DMS 273 treated with DMSO at 0.1 percent for 48 hours (cell line): ENCODE measurements at regions not wholly inside any gene's neighbourhood (a gene's known extent, or its start where the extent isn't known, plus 50 kb on each side); places are given as distances from the start of the nearest gene placed in this dataset.

ENCODE experiments used
- DNase-seq: peaks from one replicate; lab custom pipeline; 2025; lab: John Stamatoyannopoulos, UW

DNA sequence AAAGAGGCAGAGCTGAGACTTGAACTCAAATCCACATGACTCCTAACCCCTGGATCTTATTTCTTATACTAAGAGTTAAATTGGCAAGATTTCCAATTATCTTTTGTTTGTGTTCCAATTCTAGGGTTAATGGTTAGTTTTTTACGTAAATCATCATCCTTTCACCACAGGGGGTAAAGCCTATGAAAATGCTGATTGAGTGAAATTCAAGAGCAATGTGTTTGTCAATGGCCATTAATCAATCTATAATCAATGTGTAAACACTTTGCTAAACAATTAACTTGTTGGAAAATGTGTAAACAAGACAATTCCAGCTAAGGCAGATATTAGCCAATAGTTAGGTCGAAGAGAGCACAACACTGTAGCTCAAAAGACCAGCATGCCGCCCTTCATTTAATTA lies 376.5 kb upstream of the ACVR2A start:
- DNase-seq: no peak

GRCh38 chr2:147467441-147467840 lies 377.4 kb upstream of the ACVR2A start:
- DNase-seq: no peak

DNA sequence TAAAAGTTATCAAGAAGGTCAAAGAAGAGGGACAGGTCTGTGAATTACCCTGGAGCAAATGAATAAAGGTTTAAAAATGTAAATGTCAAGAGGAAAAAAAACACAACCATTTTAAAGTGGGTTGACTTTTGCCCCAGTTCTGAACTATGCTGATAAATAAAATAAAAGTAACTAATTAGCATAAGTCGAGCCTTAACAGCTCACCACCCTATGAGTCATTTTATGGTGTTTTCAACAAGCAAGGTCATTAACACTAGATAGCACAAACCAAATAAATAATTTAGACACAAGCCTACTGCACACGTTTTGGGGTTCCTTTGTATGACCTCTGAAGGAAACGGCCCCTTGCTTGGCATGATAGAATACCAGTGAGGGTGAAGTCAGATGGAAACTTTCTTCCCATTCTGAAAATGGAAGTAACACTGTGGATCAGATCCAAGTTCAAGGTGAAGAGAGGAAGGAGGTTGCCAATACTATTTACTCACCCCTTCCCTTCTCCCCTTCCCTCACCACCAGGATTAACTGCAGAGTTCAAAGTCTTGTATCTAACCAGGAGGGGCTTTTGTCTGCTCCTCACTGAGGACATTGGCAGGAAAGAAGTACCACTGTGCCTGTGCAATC lies 380.0 kb upstream of the ACVR2A start:
- DNase-seq: no peak

GRCh38 chr2:147463881-147464520 lies 380.8 kb upstream of the ACVR2A start:
- no peak for DNase-seq

DNA sequence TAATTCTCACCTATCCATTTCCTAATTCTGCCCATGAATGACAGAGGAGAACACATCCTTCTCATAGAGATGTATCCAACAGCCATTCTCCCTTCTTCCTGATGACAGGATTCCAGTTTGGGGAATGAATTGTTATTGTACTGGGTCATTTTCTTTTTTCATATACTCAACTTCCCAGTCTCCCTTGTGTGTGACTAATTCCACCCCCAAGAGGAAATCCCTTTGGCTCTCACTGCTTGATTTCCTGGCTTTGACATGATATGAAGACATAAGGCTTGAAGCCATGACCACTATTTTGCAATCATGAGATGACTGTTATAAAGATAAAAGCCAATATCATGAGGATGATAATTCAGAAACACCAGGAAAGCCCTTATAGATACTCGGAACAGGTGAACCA lies 384.7 kb upstream of the ACVR2A start:
- DNase-seq: no peak

DNA sequence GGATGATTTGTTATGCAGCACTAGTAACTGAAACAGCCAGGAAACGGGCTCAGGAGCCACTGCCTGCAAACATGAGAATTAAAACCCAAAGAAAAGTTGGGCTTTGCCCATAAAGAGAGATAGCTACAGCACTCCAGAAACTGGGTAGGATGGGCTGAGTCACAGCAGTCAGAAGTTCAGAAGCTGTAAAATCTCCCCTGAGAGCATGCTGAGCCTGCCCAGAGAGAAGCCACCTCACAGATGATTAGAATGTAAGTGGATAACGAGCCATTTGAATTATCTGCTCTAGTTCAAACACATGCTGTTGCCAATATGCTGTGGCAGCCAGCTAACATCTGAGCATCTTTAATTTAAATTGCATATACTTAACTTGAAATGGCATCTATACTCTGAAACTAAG lies 388.1 kb upstream of the ACVR2A start:
- DNase-seq: no peak

- DNase-seq: no peak
Measured at GRCh38 chr2:147451902-147452515, 392.8 kb upstream of the ACVR2A start.

- no peak for DNase-seq
Measured at GRCh38 chr2:147450661-147451510, 393.9 kb upstream of the ACVR2A start.

DNA sequence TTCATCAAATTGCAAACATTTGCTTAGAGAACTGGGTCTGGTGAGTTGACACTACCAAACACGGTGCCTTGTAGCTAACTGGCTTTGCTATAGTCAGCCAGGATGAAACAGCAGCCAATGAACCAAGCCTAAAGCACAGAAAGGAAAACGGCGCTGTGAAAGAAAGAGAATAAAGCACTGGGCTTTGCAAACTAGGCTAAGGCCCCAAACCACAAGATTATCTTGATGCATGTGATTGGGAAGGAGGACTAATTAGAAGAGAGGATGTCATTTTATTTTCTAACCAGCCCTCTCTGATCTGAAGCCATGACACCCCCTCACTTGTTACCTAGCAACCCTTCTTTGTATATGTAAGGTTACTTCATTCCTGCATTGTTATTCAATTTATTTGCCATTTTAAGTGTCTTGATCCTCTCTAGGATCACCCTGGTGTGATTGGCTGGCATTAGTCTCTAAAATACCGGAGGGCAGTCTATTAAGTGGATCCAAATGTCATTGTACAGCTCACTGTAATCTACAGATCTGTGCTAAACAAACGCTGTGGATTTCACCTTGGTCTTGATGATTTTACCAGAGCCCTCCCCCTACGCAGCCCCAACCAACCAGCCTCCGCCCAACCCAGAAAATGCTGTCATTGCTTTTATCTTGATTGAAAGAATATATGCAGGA lies 395.4 kb upstream of the ACVR2A start:
- no peak for DNase-seq

GRCh38 chr2:147442816-147443215 lies 402.0 kb upstream of the ACVR2A start:
- DNase-seq: no peak

DNA sequence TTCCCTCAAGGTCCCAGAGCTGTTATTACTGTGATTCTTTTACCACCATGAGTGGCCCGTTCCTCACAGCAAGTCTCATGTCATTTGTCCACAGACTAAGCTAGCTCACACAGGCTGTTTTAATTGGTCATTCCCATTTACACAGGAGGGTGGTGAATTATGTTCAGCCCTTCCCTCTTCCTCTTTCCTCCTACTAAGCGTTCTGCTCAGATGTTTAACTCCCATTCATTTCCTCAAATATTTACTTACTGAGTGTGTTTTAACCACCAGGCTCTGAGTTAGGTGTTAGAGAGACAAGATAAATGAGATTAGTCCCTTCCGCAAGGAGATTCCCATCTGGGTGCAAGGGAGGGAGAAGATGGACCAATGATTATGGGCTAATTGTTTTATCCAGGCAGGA lies 403.6 kb upstream of the ACVR2A start:
- no peak for DNase-seq

DNA sequence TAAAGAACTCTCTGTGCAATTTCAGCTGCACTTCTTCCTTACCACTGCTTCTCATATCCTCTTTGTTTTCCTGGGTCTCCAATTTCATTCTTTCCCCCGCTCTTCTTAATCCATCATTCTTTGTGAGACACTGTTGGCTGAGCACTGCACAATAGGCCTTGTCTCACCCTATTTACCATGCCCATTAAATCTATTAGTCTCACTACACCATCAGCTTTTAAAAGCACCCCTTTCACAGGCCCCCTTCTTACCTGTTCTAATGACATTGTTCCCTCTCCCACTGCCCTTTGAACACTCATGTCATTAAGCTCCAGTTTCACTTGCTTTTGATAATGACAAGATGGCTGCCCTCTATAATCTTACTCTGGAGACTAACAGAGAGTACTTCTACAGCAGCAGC lies 404.1 kb upstream of the ACVR2A start:
- no peak for DNase-seq

DNA sequence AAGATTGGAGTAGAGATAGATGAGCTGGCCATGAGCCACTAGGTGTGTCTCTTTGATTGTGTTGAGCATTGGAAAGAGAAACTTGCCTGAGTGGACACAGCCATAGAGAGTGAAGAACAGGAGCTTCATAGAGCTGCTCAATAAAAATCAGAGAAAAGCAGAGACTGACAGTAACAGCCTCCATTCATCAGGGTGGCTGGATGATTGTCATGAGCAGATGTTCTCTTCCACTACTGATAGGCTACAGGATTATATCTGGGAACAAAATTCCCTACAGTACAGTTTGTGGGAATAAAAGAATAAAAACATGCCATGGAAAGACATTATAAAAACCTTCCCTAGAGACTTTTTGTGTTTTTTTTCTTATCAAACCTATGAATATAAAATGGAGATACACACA lies 404.8 kb upstream of the ACVR2A start:
- DNase-seq: no peak

- no peak for DNase-seq
Measured at GRCh38 chr2:147438882-147439281, 405.9 kb upstream of the ACVR2A start.

GRCh38 chr2:147433822-147434221 lies 411.0 kb upstream of the ACVR2A start:
- DNase-seq: no peak

- DNase-seq: no peak
Measured at GRCh38 chr2:147430408-147430807, 414.4 kb upstream of the ACVR2A start.

GRCh38 chr2:147428120-147428747 lies 416.6 kb upstream of the ACVR2A start:
- no peak for DNase-seq

DNA sequence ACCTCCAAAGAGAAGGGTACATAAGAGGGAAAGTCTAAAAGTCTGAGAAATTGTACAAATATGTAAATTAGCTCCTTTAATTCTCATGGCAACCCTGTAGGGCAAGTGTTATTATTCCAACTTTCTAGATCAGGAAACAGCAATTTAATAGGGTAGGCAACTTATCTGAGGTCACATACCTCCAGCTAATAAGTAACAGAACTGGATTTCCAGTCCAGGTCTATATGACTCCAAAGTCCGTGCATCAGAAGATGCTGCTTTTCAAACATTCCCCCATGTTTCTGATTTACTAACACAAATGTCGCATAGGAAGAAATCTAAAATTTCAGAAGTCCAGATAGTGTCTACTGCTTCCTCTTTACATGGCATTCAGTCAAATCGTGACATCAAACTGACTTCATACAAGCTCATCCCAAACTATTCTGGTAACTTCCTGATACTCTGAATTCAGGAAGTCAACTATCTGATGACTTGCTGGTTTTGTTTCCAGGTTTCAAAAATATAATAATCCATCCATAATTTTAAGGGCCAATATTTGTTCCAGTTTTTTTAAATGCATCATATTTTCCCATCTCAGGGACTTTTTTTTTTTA lies 419.3 kb upstream of the ACVR2A start:
- DNase-seq: no peak

GRCh38 chr2:147424766-147425165 lies 420.1 kb upstream of the ACVR2A start:
- no peak for DNase-seq

DNA sequence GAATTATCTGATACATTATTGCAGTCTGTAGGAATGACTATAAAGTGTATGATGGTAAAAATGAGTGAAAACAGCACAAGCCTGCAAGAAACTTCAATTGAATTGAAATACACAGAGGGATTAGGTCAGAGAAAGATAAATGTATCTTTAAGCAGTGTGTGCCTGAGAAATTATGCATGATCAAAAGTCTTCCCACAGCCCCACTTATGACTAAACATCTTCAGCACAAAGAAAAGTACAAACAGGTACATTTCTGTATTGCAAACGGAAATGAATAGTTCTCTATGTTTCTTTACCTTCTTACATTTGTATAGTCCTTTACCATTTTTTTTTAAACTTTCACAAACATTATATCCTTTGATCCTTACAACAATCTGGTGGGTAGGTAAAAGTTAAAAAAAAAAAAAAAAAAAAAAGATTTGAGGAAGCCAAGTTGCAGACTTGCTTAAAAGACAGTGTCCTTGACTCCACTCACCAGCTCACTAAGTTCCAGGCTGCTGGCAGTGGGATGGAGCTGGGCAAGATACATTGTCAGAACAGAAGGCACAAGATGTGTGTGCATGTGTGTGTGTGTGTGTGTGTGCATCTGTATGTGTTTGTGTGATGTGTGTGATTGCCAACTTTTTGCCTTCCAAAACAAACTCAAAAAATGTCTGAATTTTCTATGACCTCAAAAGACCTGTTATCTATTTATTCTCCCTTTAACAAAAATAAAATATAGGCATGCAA lies 423.7 kb upstream of the ACVR2A start:
- DNase-seq: no peak

DNA sequence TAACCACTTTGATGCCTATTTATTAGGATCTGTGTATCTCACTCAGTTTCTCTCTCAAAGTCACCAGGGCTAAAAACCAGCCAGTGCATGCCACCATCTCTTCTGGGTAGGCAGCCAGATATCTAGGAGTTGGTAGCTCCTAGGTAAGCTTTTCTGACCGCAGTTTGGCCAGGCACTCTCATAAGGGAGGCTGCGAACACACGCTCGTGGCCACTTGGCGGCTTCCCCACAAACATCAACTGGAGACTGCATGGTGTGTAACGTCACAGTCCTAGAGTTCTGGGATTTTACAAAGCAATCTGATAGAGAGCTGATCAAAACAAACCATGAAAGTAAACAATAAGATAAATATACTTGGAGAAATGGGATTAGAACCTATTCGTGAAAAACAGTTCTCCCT lies 424.3 kb upstream of the ACVR2A start:
- DNase-seq: no peak
